ENCODE measurements at regions not wholly inside any gene's neighbourhood (a gene's known extent, or its start where the extent isn't known, plus 50 kb on each side); places are given as distances from the start of the nearest gene placed in this dataset.
A peak's percentile ranks its signal among the peaks of the same experiment; 100 is the strongest.

DNA sequence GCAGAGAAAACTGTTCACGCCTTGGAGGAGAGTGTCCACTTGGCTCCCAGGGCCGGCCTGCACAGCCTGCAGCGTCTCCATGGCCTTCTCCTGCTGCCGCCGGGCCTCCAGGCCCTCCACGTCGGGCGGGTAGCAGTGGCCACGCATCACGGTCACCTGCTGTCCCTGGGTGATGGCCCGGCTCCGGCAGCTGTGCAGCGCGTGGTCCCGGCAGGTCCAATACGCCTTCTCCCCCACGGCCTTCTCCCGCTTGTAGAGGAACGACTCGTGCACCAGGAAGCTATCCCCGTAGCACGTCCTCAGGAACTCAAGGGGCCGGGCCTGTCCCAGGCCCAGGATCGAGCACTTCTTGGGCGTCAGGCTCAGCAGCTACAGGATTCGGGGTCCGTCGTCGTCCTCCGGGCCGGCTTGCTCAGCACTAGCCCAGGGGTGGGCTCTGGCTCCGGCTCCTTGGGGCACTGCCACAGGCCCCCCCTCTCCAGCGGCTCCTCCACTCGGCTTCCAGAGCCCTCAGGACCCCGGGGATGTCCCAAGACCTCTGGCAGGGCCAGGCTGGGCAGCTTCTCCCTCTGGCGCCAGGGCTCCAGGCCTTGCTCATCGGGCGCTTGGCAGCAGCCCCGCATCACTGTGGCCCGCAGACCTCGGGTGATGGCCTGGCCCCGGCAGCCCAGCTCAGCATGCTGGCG is 83.6 kb upstream of the FXR1 start:
- DNase-seq (ENCODE audit: low read depth) = no peak
- TF ChIP-seq, protein P1, sequence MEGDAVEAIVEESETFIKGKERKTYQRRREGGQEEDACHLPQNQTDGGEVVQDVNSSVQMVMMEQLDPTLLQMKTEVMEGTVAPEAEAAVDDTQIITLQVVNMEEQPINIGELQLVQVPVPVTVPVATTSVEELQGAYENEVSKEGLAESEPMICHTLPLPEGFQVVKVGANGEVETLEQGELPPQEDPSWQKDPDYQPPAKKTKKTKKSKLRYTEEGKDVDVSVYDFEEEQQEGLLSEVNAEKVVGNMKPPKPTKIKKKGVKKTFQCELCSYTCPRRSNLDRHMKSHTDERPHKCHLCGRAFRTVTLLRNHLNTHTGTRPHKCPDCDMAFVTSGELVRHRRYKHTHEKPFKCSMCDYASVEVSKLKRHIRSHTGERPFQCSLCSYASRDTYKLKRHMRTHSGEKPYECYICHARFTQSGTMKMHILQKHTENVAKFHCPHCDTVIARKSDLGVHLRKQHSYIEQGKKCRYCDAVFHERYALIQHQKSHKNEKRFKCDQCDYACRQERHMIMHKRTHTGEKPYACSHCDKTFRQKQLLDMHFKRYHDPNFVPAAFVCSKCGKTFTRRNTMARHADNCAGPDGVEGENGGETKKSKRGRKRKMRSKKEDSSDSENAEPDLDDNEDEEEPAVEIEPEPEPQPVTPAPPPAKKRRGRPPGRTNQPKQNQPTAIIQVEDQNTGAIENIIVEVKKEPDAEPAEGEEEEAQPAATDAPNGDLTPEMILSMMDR (conservative IDR thresholded peaks at IDR 0.05; ENCODE audit: low read depth, low read length) = no peak
- H3K4me3 ChIP-seq (ENCODE audit: low read depth, low read length) = no peak overlapping the region

DNA sequence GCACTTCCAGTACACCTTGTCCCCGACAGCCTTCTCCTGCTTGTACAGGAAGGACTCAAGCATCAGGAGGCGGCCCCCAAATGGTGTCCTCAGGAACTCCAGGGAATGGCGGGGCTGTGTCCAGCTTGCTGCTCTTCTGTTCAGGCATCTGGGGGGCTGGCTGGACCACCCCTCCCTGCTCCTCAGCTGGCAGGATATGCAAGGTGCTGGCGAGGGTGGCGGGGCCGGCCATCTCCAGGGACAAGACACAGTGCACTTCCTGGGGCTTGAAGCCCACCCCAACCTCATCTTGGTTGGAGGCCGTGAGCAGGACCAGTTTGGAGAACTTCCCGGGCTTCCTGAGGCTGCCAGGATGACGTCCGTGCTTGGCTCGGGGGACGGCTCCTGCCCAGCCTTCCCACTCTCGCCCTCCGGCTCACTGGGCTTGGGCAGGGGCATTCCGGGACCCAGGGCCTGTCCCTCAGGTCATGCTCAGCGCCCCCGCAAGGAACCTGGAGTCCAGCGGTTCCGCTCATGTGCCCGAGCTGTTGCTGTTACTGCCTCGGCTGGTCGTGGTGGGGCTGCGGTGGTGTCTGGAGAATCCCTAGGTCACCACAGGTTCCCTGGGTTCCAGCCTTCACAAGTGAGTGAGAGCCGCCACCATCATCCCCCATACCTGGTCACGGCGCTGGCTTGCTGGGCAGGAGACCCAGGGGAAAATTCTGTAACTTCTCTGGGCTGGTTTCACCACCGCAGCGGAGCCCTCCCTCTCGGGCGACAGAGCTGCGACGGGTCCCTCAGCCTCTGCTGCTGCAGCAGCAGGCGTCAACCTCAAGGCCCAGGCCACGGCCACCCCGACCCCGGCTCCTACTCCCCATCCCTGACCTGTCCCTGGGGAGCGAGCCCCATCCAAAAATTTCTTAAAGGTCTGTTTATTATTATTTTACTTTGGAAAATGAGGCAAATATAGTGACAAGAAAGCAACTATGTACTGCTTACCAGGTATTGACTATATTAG is 82.8 kb upstream of the FXR1 start:
- TF ChIP-seq, protein P1 (conservative IDR thresholded peaks at IDR 0.05; ENCODE audit: low read depth, low read length) = no peak
- H3K4me3 ChIP-seq (ENCODE audit: low read depth, low read length) = no peak overlapping the region
- no peak for DNase-seq (ENCODE audit: low read depth)

DNA sequence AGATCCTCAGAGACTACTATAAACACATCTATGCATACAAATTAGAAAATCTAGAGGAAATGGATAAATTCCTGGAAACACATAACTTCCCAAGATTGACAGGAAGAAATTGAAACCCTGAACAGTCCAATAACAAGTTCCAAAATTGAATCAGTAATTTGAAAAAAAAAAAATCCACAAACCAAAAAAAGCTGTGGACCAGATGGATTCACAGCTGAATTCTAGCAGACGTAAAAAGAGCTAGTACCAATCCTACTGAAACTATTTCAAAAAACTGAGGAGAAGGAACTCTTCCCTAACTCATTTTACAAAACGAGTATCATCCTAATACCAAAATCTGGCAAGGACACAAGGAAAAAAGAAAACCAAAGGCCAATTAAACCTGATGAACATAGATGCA is 77.0 kb upstream of the FXR1 start:
- TF ChIP-seq, protein P1 (conservative IDR thresholded peaks at IDR 0.05; ENCODE audit: low read depth, low read length) = no peak
- no peak for DNase-seq (ENCODE audit: low read depth)

DNA sequence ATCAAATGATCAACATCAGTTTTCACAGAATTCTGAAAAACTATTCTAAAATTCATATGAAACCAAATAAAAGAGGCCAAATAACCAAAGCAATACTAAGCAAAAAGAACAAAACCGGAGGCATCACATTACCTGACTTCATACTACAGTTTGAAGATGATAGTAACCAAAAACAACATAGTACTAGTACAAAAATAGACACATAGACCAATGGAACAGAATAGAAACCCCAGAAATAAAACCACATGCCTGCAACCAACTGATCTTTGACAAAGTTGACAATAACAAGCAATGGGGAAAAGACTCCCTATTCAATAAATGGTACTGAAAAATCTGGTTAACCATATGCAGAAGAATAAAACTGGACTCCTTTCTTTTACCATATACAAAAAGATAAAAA is 75.7 kb upstream of the FXR1 start:
- TF ChIP-seq, protein P1 (conservative IDR thresholded peaks at IDR 0.05; ENCODE audit: low read depth, low read length) = no peak
- no peak overlapping the region for H3K4me3 ChIP-seq (ENCODE audit: low read depth, low read length)
- no peak for DNase-seq (ENCODE audit: low read depth)

More for the DNA sequence above, 77.0 kb upstream of the FXR1 start:
- H3K4me3 ChIP-seq (ENCODE audit: low read depth, low read length) = no peak overlapping the region

DNA sequence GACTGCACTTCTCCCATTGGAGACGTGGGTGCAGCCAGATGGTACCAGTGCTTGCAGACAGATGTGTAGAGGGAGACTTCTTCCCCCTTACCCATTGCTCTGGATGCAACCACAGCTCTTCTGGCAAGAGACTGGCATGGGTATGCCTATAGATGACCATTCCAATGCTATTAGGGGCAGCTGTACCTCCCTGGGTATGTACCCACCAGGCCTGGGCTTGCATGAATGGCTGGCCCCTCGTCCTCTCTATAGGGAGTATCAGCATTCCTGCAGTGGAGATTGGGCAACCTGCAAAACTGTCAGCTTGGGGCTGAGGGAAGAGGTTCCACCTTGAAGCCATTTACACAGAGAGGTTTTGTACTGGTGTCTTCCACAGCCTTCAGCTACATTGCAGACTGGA is 57.6 kb upstream of the FXR1 start:
- TF ChIP-seq, protein P1 (conservative IDR thresholded peaks at IDR 0.05; ENCODE audit: low read depth, low read length) = no peak
- H3K4me3 ChIP-seq (ENCODE audit: low read depth, low read length) = no peak overlapping the region
- DNase-seq (ENCODE audit: low read depth) = no peak

DNA sequence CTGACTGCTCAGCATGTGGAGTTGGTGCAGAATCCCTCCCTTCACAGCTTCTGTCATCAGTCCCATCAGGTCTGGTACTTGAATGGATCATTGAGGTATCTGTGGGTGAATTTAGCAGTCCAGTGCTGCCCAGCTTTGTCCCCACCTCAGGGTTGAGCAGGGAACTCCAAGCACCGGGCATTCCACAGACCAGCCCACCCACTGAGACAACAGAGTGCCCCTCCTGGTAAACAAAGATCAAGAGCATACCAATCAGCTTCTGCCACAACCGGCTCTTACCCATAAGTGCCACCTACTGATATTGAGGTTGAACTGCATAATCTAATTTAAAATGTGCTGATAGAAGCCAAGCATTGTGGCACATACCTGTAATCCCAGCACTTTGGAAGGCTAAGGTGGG is 57.1 kb upstream of the FXR1 start:
- no peak for DNase-seq (ENCODE audit: low read depth)
- no peak overlapping the region for H3K4me3 ChIP-seq (ENCODE audit: low read depth, low read length)
- TF ChIP-seq, protein P1 (conservative IDR thresholded peaks at IDR 0.05; ENCODE audit: low read depth, low read length) = peak; percentile 44

Data from epithelial cell of proximal tubule (primary cell).